WI38 (cell line): ENCODE measurements at regions not wholly inside any gene's neighbourhood (a gene's known extent, or its start where the extent isn't known, plus 50 kb on each side); places are given as distances from the start of the nearest gene placed in this dataset.

Source experiments
- H3K4me3 ChIP-seq: 2 replicates; pipeline ENCODE4 v1.5.1; 2011; ENCODE audit warnings: low read depth, mild to moderate bottlenecking, control low read depth, low read length
- TF ChIP-seq, protein P1 (sequence below): IDR thresholded peaks from 2 replicates; pipeline ENCODE4 v1.5.1; 2012; ENCODE audit warnings: low read depth, mild to moderate bottlenecking, control low read depth, low read length

DNA sequence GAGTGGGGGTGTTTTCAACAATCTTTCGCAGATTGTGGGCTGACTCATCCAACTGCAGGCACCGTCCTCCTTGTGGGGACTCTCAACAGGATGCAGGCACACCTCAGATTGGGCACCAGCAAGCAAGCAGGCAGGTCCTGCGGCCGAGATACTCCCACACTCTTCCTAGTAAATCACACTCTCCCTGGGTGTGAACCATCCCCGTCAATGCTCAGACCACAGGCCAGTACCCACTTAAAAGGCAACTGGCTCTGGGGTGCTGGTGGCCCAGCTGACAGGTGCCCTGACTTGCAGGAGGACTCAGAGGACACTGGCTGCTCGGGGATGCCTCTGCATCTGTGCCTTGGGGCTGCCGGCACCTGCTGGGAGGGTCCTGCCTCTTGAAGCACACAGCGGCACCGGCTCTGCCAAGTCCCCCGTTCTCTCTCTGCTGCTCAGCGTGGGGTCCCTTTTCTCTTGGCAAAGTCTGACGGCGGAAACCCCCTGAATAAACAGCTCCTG lies 282.5 kb downstream of the CTTN start:
- TF ChIP-seq, protein P1, sequence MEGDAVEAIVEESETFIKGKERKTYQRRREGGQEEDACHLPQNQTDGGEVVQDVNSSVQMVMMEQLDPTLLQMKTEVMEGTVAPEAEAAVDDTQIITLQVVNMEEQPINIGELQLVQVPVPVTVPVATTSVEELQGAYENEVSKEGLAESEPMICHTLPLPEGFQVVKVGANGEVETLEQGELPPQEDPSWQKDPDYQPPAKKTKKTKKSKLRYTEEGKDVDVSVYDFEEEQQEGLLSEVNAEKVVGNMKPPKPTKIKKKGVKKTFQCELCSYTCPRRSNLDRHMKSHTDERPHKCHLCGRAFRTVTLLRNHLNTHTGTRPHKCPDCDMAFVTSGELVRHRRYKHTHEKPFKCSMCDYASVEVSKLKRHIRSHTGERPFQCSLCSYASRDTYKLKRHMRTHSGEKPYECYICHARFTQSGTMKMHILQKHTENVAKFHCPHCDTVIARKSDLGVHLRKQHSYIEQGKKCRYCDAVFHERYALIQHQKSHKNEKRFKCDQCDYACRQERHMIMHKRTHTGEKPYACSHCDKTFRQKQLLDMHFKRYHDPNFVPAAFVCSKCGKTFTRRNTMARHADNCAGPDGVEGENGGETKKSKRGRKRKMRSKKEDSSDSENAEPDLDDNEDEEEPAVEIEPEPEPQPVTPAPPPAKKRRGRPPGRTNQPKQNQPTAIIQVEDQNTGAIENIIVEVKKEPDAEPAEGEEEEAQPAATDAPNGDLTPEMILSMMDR, result no peak
- H3K4me3 ChIP-seq, result no peak overlapping the region

DNA sequence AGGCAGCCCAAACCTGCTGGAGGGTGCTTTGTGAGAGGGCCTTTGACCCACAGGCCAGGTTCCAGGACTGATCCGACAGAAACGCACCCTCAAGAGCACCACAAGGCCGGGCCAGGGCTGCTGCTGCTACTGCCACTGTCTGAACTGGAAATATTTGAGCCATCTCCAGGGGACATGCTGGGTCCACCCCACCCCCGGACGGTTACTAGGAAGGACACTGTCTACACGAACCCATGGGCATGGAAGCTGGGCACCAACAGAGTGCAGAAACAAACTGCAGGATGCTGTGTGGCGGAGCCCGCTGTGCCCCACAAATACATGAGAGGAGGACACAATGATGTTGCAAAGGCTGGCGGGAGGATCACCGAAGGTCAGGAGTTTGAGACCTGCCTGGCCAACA lies 283.7 kb downstream of the CTTN start:
- no peak overlapping the region for H3K4me3 ChIP-seq
- TF ChIP-seq, protein P1, result no peak

DNA sequence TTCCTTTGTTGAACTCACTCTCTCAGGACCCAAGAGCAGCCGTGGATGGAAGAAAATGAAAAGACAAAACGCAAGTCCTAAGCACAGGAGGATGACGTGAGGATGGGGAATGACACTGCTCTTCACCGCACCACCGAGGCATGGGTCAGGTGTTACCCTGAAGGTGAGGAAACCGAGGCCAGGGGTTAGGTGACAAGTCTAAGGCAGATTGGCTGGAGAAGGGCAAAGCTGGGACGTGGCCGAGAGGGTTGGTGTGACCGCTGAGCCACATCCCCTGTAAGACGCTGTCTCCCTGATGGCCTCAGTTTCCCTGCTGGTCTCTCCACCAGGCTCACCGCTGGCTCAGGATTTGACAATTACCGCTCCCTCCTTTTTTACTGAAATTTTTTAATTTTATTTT lies 284.4 kb downstream of the CTTN start:
- H3K4me3 ChIP-seq, result no peak overlapping the region
- TF ChIP-seq, protein P1, result no peak

DNA sequence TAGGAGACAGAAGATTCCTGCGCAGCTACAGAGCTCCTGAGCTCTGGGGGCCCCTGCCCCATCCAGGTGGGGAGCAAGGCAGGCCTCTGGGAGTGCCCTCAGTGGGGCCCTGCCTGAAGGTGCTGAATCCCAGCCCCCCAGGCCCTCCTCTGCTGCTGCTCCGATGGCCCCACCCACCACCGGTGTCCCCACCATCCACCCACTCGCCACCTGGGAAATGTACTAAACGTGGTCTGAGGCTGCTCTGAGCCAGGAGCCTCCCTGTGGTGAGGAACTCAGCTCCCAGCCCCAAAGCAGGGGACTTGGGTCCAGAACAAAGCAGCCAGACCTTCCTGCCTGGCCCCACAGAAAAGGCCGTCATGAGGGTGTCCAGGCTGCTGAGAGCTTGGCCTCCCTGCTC lies 289.4 kb downstream of the CTTN start:
- TF ChIP-seq, protein P1, result no peak

DNA sequence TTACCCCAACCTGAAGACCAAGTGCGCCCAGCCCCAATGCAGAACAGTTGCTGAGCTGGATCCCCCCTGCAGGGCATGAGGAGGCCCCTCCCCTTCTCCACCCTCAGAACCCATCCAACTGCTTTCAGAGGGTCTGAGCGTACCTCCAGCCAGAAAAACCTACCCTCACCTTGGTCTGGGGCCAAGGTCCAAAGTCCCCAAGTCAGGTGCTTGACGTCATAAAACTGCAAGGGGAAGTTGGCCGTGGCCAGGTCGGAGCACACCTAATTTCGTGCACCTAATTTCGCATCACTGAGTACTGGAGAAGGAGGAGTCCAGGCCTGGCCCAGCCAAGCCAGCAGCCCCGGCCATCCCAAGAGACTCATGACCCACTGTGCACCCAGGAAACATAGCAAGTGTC lies 289.8 kb downstream of the CTTN start:
- TF ChIP-seq, protein P1, result no peak

More for the DNA sequence above, 289.4 kb downstream of the CTTN start:
- H3K4me3 ChIP-seq, result no peak overlapping the region

DNA sequence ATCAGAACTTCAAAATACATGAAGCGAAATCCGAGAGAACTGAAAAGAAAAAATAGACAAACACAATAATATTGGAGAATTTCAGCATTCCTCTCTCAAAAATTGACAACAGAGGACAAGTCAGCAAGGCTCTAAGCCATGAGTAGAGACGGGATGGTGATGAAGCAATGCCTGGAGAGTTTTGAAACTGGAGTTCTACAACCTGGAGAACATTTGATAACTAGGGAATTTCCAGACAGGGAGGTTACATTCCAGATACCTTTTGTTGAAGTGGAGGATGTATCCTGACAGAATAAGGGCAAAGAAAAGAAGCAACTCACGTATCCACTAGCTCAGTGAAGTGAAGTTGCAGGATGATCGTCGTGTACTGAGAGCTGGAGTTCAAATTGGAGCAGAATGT lies 291.4 kb downstream of the CTTN start:
- no peak overlapping the region for H3K4me3 ChIP-seq
- TF ChIP-seq, protein P1, result no peak

More for the DNA sequence above, 289.8 kb downstream of the CTTN start:
- no peak overlapping the region for H3K4me3 ChIP-seq

DNA sequence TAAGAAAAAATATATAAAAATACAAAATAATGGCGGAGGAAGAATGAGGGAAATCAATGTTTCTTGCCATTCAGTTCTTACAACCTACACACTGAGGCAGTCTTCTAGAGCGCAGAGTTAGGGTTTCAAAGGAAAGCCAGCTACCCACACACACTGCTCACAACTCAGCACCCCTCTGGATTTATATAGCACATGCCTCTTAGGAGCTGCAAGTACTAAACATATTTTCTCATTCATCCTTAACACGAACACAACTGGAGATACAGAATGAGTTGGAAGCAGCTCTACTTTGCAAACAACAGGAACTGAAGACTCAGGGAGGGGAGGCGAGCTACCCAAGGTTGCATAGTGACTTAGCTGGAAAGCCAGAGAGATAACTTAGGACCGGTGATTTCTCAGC lies 293.8 kb downstream of the CTTN start:
- no peak overlapping the region for H3K4me3 ChIP-seq
- TF ChIP-seq, protein P1, result no peak
